ENCODE measurements at regions not wholly inside any gene's neighbourhood (a gene's known extent, or its start where the extent isn't known, plus 50 kb on each side); places are given as distances from the start of the nearest gene placed in this dataset.

DNA sequence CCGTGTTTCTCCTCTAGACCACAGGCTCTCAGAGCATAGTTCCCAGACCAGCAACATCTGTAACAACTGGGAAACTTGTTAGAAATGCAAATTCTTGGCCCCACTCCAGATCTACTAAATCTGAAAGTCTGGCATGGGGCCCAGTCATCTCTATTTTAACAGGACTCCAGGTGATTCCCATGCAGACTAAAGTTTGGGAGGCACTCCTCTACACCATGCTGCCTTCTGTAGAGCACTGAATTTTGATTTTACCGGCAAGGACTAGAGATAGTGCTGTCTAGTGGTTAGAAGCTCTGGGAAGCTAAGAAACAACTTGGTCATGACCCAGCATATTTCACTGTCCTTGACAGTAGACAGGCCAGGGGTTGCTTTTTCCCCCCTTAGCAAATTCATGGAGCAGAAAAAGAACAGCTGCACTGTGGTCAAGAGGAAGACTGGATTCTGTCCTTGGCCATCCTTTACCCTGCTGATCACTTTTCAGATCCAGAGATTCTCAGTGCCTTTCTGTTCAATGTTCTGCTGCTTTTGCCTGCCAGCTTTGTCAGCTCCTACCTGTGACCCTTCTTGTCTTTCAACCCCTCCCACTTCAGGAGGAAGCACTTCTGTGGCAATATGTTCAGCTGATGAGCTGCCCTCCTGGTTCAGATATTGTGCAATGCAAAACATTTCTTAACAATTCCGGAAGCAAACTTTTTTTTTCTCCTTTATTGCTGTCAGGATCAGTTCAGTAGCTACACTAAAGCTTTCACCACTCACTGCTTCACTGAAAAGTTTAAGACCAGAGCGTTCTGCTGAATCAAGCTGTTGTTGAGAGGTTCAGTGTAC, 133.8 kb upstream of the NUDT4 start:
- DNase-seq (ENCODE audit: low read depth, low spot score), result no peak

DNA sequence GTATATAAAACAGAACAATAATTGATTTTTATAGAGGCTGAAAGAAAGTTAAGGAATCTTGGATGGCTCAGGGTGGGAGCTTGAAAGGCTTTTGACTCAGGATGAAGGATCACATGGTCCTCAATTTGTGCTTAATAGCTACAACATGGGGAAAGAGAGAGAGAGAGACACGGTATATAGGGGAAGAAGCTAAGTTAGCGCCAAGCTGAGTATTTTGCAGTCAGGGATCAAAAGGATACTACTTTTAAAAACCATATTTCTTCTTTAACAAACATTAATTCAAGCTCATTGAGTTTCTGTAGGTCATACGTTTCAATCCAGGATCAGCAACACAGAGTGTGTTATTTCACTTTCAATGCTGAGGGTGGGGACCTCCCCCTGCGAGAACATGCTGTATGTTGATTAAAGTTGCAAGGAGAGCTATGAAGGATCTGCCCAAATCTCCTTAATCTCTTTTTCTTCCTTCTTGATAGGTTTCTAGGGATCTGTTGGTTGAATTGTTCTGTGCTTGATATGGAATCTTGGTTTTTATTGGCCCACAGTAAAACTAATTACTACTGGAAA, 133.1 kb upstream of the NUDT4 start:
- DNase-seq (ENCODE audit: low read depth, low spot score), result no peak

- no peak for DNase-seq (ENCODE audit: low read depth, low spot score)
These were observed 132.2 kb upstream of the NUDT4 start for GRCh38 chr12:93245543-93245942.

- no peak for DNase-seq (ENCODE audit: low read depth, low spot score)
These were observed 130.3 kb upstream of the NUDT4 start for GRCh38 chr12:93247313-93247991.

GRCh38 chr12:93252221-93252620, 125.5 kb upstream of the NUDT4 start:
- no peak for DNase-seq (ENCODE audit: low read depth, low spot score)

GRCh38 chr12:93254911-93255310, 122.8 kb upstream of the NUDT4 start:
- DNase-seq (ENCODE audit: low read depth, low spot score), result no peak

DNA sequence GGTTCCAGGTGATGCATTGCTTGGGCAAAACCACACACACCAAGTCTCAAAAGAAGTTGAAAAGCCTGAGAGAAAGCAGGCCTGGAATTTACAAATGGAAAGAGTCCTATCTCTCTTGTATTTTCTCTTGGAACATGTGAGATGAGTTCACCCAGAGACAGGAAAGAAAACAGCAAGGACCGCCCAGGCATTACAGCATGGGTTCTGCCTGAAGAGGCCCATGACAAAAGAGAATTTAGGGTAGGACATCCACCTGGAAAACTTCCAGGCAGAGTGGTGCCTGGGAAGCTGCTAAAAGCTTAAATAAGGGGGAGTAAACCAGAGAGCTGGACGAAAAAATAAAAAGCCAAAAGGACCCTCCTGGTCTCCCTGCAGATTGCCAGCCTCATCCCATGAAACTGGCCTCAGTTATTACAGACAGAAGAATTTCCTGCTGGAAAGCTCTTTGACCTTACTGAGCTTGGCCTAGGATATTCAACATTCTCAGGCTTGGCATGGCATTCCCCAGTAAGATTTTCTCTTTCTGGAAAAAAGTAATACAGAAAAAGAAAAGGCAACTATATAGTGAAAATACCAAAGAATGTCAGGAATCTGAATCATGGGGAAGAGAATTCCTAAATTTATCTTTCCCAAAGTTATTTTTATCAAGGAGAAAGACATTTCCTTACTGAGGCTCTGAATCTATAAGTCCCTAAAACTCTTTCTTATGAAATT, 121.3 kb upstream of the NUDT4 start:
- DNase-seq (ENCODE audit: low read depth, low spot score), result no peak

DNA sequence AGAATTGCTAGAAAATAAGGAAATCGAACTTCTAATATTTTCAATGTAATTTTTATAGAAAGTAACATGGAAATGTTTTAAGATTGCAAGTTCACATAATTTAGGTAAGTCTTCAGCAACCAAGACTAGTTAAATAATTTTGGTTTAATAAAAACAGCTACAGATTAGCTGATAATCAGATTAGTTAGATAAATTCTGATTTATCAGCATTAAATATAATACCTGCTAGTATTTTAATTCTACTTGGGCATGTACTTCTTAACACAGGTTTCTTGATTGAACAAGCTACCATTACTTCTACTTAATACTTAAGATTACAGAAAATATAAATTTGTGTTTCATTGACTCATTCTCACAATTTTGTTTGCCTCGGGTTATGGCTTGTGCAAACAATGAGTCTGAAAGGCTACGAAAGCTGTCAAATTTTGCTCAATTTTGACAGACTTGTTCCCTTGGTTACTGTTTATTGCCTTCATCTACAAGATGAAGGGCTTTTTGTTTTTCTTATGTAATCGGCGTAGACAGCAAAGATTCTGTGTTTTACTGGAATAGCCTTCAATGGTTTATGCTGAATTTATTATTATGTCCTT, 116.1 kb upstream of the NUDT4 start:
- no peak for DNase-seq (ENCODE audit: low read depth, low spot score)

DNA sequence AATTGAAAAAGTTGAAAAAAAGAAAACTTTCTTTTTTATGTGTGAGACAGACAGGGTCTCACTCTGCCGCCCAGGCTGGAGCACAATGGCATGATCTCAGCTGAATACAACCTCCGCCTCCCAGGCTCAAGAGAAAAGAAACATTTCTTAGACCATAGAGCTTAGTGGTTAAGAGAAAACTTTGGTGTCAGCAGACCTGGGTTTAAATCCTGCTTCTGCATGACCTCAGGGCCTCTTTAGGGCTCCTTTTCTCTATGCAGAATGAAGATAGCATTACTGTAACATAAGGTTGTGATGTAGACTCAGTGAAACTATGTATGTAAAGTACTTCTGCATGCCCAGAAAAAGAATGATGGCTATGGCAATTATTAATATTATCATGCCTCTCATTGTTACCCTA, 104.7 kb upstream of the NUDT4 start:
- no peak for DNase-seq (ENCODE audit: low read depth, low spot score)

- DNase-seq (ENCODE audit: low read depth, low spot score), result no peak
These were observed 103.7 kb upstream of the NUDT4 start for GRCh38 chr12:93273834-93274564.

DNA sequence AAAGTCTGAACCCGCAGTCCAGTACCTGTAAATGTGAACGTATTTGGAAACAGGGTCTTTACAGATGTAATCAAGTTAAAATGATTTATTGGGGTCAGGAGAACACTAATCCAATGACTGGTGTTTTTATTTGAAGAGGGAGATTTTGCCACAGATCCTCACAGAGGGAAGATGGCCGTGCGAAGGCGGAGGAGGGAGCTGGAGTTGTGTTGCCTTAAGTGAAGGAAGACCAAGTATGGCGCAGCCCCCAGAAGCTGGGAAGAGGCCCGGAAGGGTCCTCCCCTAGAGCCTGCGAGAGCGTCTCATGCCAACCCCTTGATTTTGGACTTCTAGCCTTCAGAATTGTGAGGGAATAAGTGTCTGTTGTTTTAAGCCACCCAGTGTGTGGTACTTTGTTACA, 102.8 kb upstream of the NUDT4 start:
- DNase-seq (ENCODE audit: low read depth, low spot score), result no peak

- no peak for DNase-seq (ENCODE audit: low read depth, low spot score)
These were observed 102.1 kb upstream of the NUDT4 start for GRCh38 chr12:93275589-93275988.

- no peak for DNase-seq (ENCODE audit: low read depth, low spot score)
These were observed 97.9 kb upstream of the NUDT4 start for GRCh38 chr12:93279565-93280412.

DNA sequence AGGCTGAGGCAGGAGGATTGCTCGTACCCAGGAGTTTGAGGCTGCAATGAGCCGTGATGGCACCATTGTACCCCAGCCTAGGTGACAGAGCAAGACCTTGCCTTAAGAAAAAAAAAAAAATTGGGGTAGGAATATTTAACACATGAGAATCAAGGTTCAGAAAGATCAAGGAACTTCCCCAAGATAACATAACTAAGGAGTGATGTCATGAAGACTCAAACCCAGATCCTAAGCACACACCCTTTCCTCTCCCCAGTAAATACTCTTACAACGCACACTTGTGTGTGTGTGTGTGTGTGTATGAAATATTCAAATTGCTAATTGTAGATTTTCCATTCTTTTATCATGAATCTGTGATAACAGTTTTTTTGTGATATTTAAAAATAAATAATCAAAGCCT, 90.6 kb upstream of the NUDT4 start:
- DNase-seq (ENCODE audit: low read depth, low spot score), result no peak

DNA sequence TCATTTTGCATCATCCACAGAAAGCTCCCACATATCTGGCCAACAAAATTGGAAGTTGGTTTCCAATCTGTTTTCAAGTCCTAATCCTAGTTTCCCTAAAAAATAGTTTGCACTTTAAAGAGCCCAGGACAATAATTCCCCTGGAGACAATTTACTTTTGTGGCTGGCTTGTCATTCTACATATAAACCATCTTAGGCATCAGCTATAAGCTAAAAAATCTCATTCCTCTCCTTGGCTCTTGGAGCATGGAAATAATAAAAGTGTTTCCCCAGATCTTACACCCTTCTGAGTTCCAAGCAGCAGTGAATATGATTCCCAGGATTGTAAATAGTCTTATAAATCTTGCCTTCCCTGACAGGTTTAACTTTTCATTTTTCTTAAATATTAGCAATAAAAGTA, 89.1 kb upstream of the NUDT4 start:
- DNase-seq (ENCODE audit: low read depth, low spot score), result no peak

- DNase-seq (ENCODE audit: low read depth, low spot score), result no peak
These were observed 87.3 kb upstream of the NUDT4 start for GRCh38 chr12:93290391-93290790.

- no peak for DNase-seq (ENCODE audit: low read depth, low spot score)
These were observed 85.5 kb upstream of the NUDT4 start for GRCh38 chr12:93292213-93292612.

- DNase-seq (ENCODE audit: low read depth, low spot score), result no peak
These were observed 84.8 kb upstream of the NUDT4 start for GRCh38 chr12:93292731-93293566.

DNA sequence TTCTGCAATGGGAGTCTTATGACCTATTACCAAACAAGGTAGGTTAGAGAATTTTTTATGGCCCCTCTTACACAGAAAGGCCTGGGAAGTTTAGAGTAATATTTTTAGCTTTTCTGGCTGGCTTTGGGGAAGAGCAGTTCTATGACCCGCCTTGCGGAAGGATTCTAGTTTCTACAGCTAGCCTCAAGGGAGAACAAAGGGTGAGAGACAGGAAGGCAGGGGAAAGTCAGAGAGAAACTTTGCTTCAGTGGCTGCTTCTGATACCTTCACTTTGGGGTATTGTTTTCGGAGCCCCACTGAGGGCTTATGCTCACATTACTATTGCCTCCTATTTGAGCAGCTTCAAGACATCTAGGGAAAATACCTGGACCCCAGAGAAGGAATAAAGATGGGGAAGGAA, 80.7 kb upstream of the NUDT4 start:
- no peak for DNase-seq (ENCODE audit: low read depth, low spot score)
